Ascending aorta (tissue), 2 donors: ENCODE measurements at regions not wholly inside any gene's neighbourhood (a gene's known extent, or its start where the extent isn't known, plus 50 kb on each side); places are given as distances from the start of the nearest gene placed in this dataset.

Experiments
- DNase-seq, 2 donors: peaks; one replicate each; pipeline ENCODE4 v3.0.0-alpha.2; 2019; ENCODE audit warnings: low spot score in 2 of 2
- H3K27ac ChIP-seq, 2 donors: fragments of 200-600 bp; sonication (generic); one replicate each; pipeline ENCODE4 v1.5.1; 2016 to 2017; ENCODE audit warnings: mild to moderate bottlenecking in 1 of 2
- H3K27me3 ChIP-seq: fragments of 200-600 bp; sonication (generic); one replicate; pipeline ENCODE4 v1.5.1; 2017
- H3K36me3 ChIP-seq, 2 donors: fragments of 200-600 bp; sonication (generic); one replicate each; pipeline ENCODE4 v1.5.1; 2016
- H3K4me1 ChIP-seq, 2 donors: fragments of 200-600 bp; sonication (generic); one replicate each; pipeline ENCODE4 v1.5.1; 2016 to 2017; ENCODE audit warnings: mild to moderate bottlenecking in 1 of 2
- H3K4me3 ChIP-seq, 2 donors: fragments of 200-600 bp; sonication (generic); one replicate each; pipeline ENCODE4 v1.5.1; 2016 to 2017; ENCODE audit warnings: mild to moderate bottlenecking in 1 of 2
- H3K9me3 ChIP-seq, 2 donors: fragments of 200-600 bp; sonication (generic); one replicate each; pipeline ENCODE4 v1.5.1; 2016
- CTCF ChIP-seq, 3 experiments: fragments of 200-600 bp in 2 of 3; fragments of 450-650 bp in 1 of 3; sonication (generic) in 2 of 3; IDR thresholded peaks; one replicate each; pipeline ENCODE4 v1.5.1; 2016 to 2019; ENCODE audit warnings: antibody characterized with exemption in 3 of 3, mild to moderate bottlenecking in 1 of 3, moderate library complexity in 1 of 3
- intact Hi-C: fragments of 100-400 bp; cut with DNase I; formaldehyde crosslinking; loops from one replicate; pipeline ENCODE4 v1.15.1; 2023

GRCh38 chr4:125826801-125827695 lies 512.3 kb downstream of the FAT4 start:
- Histone ChIP-seq H3K27ac (no peak overlapping the region), H3K4me1 (no peaks in the 10 kb centered on the region), H3K4me3 (no peak overlapping the region), H3K27me3 (no peaks in the 10 kb centered on the region), H3K36me3 (no peaks in the 10 kb centered on the region), H3K9me3 (no peaks in the 10 kb centered on the region)
- intact Hi-C loops, result no loop called here
- no peak for TF ChIP-seq CTCF (IDR thresholded peaks at IDR 0.05)
- DNase-seq, result no peak

GRCh38 chr4:125827696-125828052 lies 512.9 kb downstream of the FAT4 start:
- Histone ChIP-seq H3K4me3 (no peak overlapping the region), H3K27me3 (no peaks in the 10 kb centered on the region), H3K36me3 (no peaks in the 10 kb centered on the region), H3K9me3 (no peaks in the 10 kb centered on the region), H3K27ac (no peak overlapping the region), H3K4me1 (no peaks in the 10 kb centered on the region)
- no peak for DNase-seq
- TF ChIP-seq CTCF (IDR thresholded peaks at IDR 0.05), result no peak
- intact Hi-C loops, result no loop called here

- H3K4me3 ChIP-seq, result no peak overlapping the region
- no peak for TF ChIP-seq CTCF (IDR thresholded peaks at IDR 0.05)
- no peaks in the 10 kb centered on the region for H3K9me3 ChIP-seq
- DNase-seq, result no peak
- no peaks in the 10 kb centered on the region for H3K36me3 ChIP-seq
- intact Hi-C loops, result no loop called here
- no peak overlapping the region for H3K27ac ChIP-seq
- H3K4me1 ChIP-seq, result no peaks in the 10 kb centered on the region
- no peaks in the 10 kb centered on the region for H3K27me3 ChIP-seq
Observed at GRCh38 chr4:125828346-125828745, 513.6 kb downstream of the FAT4 start.

- no peak for TF ChIP-seq CTCF (IDR thresholded peaks at IDR 0.05)
- Histone ChIP-seq H3K4me1 (no peaks in the 10 kb centered on the region), H3K36me3 (no peaks in the 10 kb centered on the region), H3K27me3 (no peaks in the 10 kb centered on the region), H3K4me3 (no peak overlapping the region), H3K9me3 (no peaks in the 10 kb centered on the region), H3K27ac (no peak overlapping the region)
- DNase-seq, result no peak
- intact Hi-C loops, result no loop called here
Observed at GRCh38 chr4:125832161-125832560, 517.4 kb downstream of the FAT4 start.

GRCh38 chr4:125836597-125837195 lies 521.9 kb downstream of the FAT4 start:
- no peaks in the 10 kb centered on the region for H3K36me3 ChIP-seq
- no peak for TF ChIP-seq CTCF (IDR thresholded peaks at IDR 0.05)
- DNase-seq, result no peak
- H3K4me3 ChIP-seq, result no peak overlapping the region
- no peak overlapping the region for H3K27ac ChIP-seq
- intact Hi-C loops, result no loop called here
- no peaks in the 10 kb centered on the region for H3K9me3 ChIP-seq
- H3K27me3 ChIP-seq, result no peaks in the 10 kb centered on the region
- no peaks in the 10 kb centered on the region for H3K4me1 ChIP-seq
